HepG2 (cell line): ENCODE measurements at regions not wholly inside any gene's neighbourhood (a gene's known extent, or its start where the extent isn't known, plus 50 kb on each side); places are given as distances from the start of the nearest gene placed in this dataset.

Source experiments
- E2F5 ChIP-seq: sonication (generic); formaldehyde crosslinking; conservative IDR thresholded peaks from 2 replicates; pipeline ENCODE4 v1.4.0; 2020; ENCODE audit warnings: missing genetic modification reagents
- EEA1 ChIP-seq: sonication (generic); formaldehyde crosslinking; IDR thresholded peaks from 2 replicates; pipeline ENCODE4 v1.5.1; 2020; ENCODE audit warnings: mild to moderate bottlenecking, missing genetic modification reagents, borderline replicate concordance
- FOXK1 ChIP-seq: sonication (generic); formaldehyde crosslinking; IDR thresholded peaks from 2 replicates; pipeline ENCODE4 v1.4.0; 2020; ENCODE audit warnings: low read depth, missing genetic modification reagents, borderline replicate concordance
- GATAD1 ChIP-seq: IDR thresholded peaks from 2 replicates; pipeline ENCODE4 v1.6.1; 2016; ENCODE audit warnings: missing genetic modification reagents, missing compliant biosample characterization
- KDM6A ChIP-seq: IDR thresholded peaks from 2 replicates; pipeline ENCODE4 v1.6.1; 2016; ENCODE audit warnings: low read depth
- MLXIP ChIP-seq: sonication (generic); formaldehyde crosslinking; IDR thresholded peaks from 2 replicates; pipeline ENCODE4 v1.9.0; 2021; ENCODE audit warnings: missing genetic modification reagents, borderline replicate concordance
- MTF1 ChIP-seq: sonication (generic); formaldehyde crosslinking; IDR thresholded peaks from 2 replicates; pipeline ENCODE4 v1.5.0; 2020; ENCODE audit warnings: missing genetic modification reagents
- MXI1 ChIP-seq: IDR thresholded peaks from 3 replicates; pipeline ENCODE4 v1.6.1; 2012; ENCODE audit warnings: low read depth, low read length, inconsistent platforms, borderline replicate concordance
- NFRKB ChIP-seq: fragments of 450-650 bp; IDR thresholded peaks from 2 replicates; pipeline ENCODE4 v1.6.1; 2017
- NKX3-1 ChIP-seq: sonication (generic); formaldehyde crosslinking; IDR thresholded peaks from 2 replicates; pipeline ENCODE4 v1.5.0; 2020; ENCODE audit warnings: missing genetic modification reagents
- RARA ChIP-seq: IDR thresholded peaks from 2 replicates; pipeline ENCODE4 v1.6.1; 2016; ENCODE audit warnings: missing genetic modification reagents, missing compliant biosample characterization
- TEF ChIP-seq: sonication (generic); formaldehyde crosslinking; IDR thresholded peaks from 2 replicates; pipeline ENCODE4 v1.5.0; 2020; ENCODE audit warnings: missing genetic modification reagents
- ZBTB33 ChIP-seq: sonication (generic); formaldehyde crosslinking; IDR thresholded peaks from 2 replicates; pipeline ENCODE4 v1.4.0; 2020; ENCODE audit warnings: missing genetic modification reagents
- ZBTB34 ChIP-seq: sonication (generic); formaldehyde crosslinking; IDR thresholded peaks from 2 replicates; pipeline ENCODE4 v1.8.0; 2022; ENCODE audit warnings: mild to moderate bottlenecking, missing genetic modification reagents
- ZBTB43 ChIP-seq: sonication (generic); formaldehyde crosslinking; conservative IDR thresholded peaks from 2 replicates; pipeline ENCODE4 v1.4.0; 2020; ENCODE audit warnings: missing genetic modification reagents
- ZMYM4 ChIP-seq: sonication (generic); formaldehyde crosslinking; IDR thresholded peaks from 2 replicates; pipeline ENCODE4 v1.8.1; 2023; ENCODE audit warnings: mild to moderate bottlenecking, missing genetic modification reagents
- ZNF292 ChIP-seq: sonication (generic); formaldehyde crosslinking; IDR thresholded peaks from 2 replicates; pipeline ENCODE4 v1.8.1; 2022; ENCODE audit warnings: mild to moderate bottlenecking, low read depth, missing genetic modification reagents, borderline replicate concordance
- ZNF3 ChIP-seq: IDR thresholded peaks from 2 replicates; pipeline ENCODE4 v1.7.0; 2017; ENCODE audit warnings: inconsistent platforms
- ZNF607 ChIP-seq: sonication (generic); formaldehyde crosslinking; IDR thresholded peaks from 2 replicates; pipeline ENCODE4 v1.5.1; 2020; ENCODE audit warnings: missing genetic modification reagents, mild to moderate bottlenecking, borderline replicate concordance
- ZNF790 ChIP-seq: sonication (generic); formaldehyde crosslinking; IDR thresholded peaks from 2 replicates; pipeline ENCODE4 v1.8.0; 2022; ENCODE audit warnings: missing genetic modification reagents, mild to moderate bottlenecking, borderline replicate concordance

GRCh38 chr2:134120733-134121630, 132.9 kb upstream of the MGAT5 start (continued):
- TF ChIP-seq ZMYM4 (peak; percentile 73), FOXK1 (CRISPR knock-in tag) (0 out of 2 replicates have a peak, but pooled peaks have one; percentile 24), NKX3-1 (CRISPR knock-in tag) (peak; percentile 66; the same call in 1 of the 2 replicates), NFRKB (no peak), GATAD1 (CRISPR knock-in tag) (no peak; the same call in 1 of the 2 replicates), ZBTB34 (CRISPR knock-in tag) (peak; percentile 70; the same call in 1 of the 2 replicates), ZNF292 (no peak), E2F5 (CRISPR knock-in tag) (peak; percentile 66; the same call in 1 of the 2 replicates), TEF (CRISPR knock-in tag) (no peak), EEA1 (0 out of 2 replicates have a peak, but pooled peaks have one; percentile 60), ZNF790 (CRISPR knock-in tag) (no peak), MTF1 (CRISPR knock-in tag) (no peak), ZNF3 (CRISPR knock-in tag) (no peak), MXI1 (no peak), KDM6A (CRISPR knock-in tag) (no peak), RARA (CRISPR knock-in tag) (no peak), ZBTB33 (no peak), MLXIP (CRISPR knock-in tag) (no peak), ZBTB43 (CRISPR knock-in tag) (0 out of 2 replicates have a peak, but pooled peaks have one; percentile 42), ZNF607 (CRISPR knock-in tag) (no peak)
